Smooth muscle cell (in vitro differentiated cells): ENCODE measurements at regions not wholly inside any gene's neighbourhood (a gene's known extent, or its start where the extent isn't known, plus 50 kb on each side); places are given as distances from the start of the nearest gene placed in this dataset.
A peak's percentile ranks its signal among the peaks of the same experiment; 100 is the strongest.

Source experiments
- DNase-seq: peaks from one replicate; lab custom pipeline; 2025; ENCODE audit not compliant: unreplicated experiment; lab: John Stamatoyannopoulos, UW
- H2AFZ ChIP-seq: fragments of 200-600 bp; sonication (generic); 2 replicates; pipeline ENCODE4 v1.6.0; 2016; ENCODE audit warnings: antibody characterized with exemption, low read depth, mild to moderate bottlenecking
- H3F3A ChIP-seq: fragments of 200-600 bp; sonication (generic); 2 replicates; pipeline ENCODE4 v1.6.0; 2017; ENCODE audit warnings: antibody characterized with exemption, low read depth
- H3K27ac ChIP-seq: fragments of 200-600 bp; sonication (generic); 2 replicates; pipeline ENCODE4 v1.5.1; 2016; ENCODE audit warnings: low read depth, mild to moderate bottlenecking
- H3K27me3 ChIP-seq: fragments of 200-600 bp; sonication (generic); 2 replicates; pipeline ENCODE4 v1.6.1; 2016; ENCODE audit warnings: low read depth, mild to moderate bottlenecking
- H3K36me3 ChIP-seq: fragments of 200-600 bp; sonication (generic); 2 replicates; pipeline ENCODE4 v1.5.1; 2016; ENCODE audit warnings: low read depth
- H3K4me1 ChIP-seq: fragments of 200-600 bp; sonication (generic); 2 replicates; pipeline ENCODE4 v1.5.1; 2016; ENCODE audit warnings: low read depth
- H3K4me2 ChIP-seq: fragments of 200-600 bp; sonication (generic); 2 replicates; pipeline ENCODE4 v1.6.0; 2016; ENCODE audit warnings: mild to moderate bottlenecking
- H3K4me3 ChIP-seq: fragments of 200-600 bp; sonication (generic); 2 replicates; pipeline ENCODE4 v1.5.1; 2016; ENCODE audit warnings: mild to moderate bottlenecking
- H3K79me2 ChIP-seq: fragments of 200-600 bp; sonication (generic); 2 replicates; pipeline ENCODE4 v1.6.0; 2016; ENCODE audit warnings: low read depth, mild to moderate bottlenecking
- H3K9ac ChIP-seq: fragments of 200-600 bp; sonication (generic); 2 replicates; pipeline ENCODE4 v1.6.0; 2016; ENCODE audit warnings: low read depth
- H3K9me3 ChIP-seq: fragments of 200-600 bp; sonication (generic); replicated peaks from 2 replicates; pipeline ENCODE4 v1.5.1; 2016; ENCODE audit warnings: low read depth
- H4K20me1 ChIP-seq: fragments of 200-600 bp; sonication (generic); 2 replicates; pipeline ENCODE4 v1.6.0; 2016; ENCODE audit warnings: low read depth
- WGBS: methylation state at CpG from one replicate; pipeline ENCODE4 v1.1.7; 2016; ENCODE audit warnings: low lambda C conversion rate; 5-methylcytosine and 5-hydroxymethylcytosine counted together
- TF ChIP-seq, protein P1 (sequence below): fragments of 200-600 bp; sonication (generic); IDR thresholded peaks from 2 replicates; pipeline ENCODE4 v1.5.1; 2017; ENCODE audit warnings: borderline replicate concordance, mild to moderate bottlenecking, antibody characterized with exemption; ENCODE audit not compliant: insufficient read depth, poor library complexity, severe bottlenecking

GRCh38 chr3:103052236-103052830 lies 617.5 kb downstream of the ZPLD1 start:
- H3K27me3 ChIP-seq = no peaks in the 10 kb centered on the region
- H2AFZ ChIP-seq = peak overlapping the region; percentile 19
- no peaks in the 10 kb centered on the region for H3K9me3 ChIP-seq
- H3K4me1 ChIP-seq = peaks cover 4% of the 10 kb centered on the region
- no peak for DNase-seq
- no peaks in the 10 kb centered on the region for H3K79me2 ChIP-seq
- H3K4me2 ChIP-seq = peak overlapping the region; percentile 4
- TF ChIP-seq, protein P1, sequence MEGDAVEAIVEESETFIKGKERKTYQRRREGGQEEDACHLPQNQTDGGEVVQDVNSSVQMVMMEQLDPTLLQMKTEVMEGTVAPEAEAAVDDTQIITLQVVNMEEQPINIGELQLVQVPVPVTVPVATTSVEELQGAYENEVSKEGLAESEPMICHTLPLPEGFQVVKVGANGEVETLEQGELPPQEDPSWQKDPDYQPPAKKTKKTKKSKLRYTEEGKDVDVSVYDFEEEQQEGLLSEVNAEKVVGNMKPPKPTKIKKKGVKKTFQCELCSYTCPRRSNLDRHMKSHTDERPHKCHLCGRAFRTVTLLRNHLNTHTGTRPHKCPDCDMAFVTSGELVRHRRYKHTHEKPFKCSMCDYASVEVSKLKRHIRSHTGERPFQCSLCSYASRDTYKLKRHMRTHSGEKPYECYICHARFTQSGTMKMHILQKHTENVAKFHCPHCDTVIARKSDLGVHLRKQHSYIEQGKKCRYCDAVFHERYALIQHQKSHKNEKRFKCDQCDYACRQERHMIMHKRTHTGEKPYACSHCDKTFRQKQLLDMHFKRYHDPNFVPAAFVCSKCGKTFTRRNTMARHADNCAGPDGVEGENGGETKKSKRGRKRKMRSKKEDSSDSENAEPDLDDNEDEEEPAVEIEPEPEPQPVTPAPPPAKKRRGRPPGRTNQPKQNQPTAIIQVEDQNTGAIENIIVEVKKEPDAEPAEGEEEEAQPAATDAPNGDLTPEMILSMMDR = no peak
- H3K9ac ChIP-seq = no peak overlapping the region
- no peak overlapping the region for H3K4me3 ChIP-seq
- H3K27ac ChIP-seq = no peak overlapping the region
- H3K36me3 ChIP-seq = no peaks in the 10 kb centered on the region
- no peaks in the 10 kb centered on the region for H3F3A ChIP-seq
- no peaks in the 10 kb centered on the region for H4K20me1 ChIP-seq
- WGBS = 31% methylated on average over 1 of the region's 1 CpG

GRCh38 chr3:103055021-103055520 lies 620.3 kb downstream of the ZPLD1 start:
- Histone ChIP-seq H3K27me3 (no peaks in the 10 kb centered on the region), H3K4me2 (peak overlapping the region; percentile 25), H3K4me3 (no peak overlapping the region), H3F3A (no peaks in the 10 kb centered on the region), H3K4me1 (no peaks in the 10 kb centered on the region), H3K27ac (peak overlapping the region; percentile 52), H4K20me1 (no peaks in the 10 kb centered on the region), H3K79me2 (no peaks in the 10 kb centered on the region), H3K9ac (no peak overlapping the region), H3K9me3 (no peaks in the 10 kb centered on the region), H3K36me3 (no peaks in the 10 kb centered on the region), H2AFZ (no peak overlapping the region)
- TF ChIP-seq, protein P1 = no peak
- 37% methylated on average over 2 of the region's 2 CpGs for WGBS
- DNase-seq = no peak

DNA sequence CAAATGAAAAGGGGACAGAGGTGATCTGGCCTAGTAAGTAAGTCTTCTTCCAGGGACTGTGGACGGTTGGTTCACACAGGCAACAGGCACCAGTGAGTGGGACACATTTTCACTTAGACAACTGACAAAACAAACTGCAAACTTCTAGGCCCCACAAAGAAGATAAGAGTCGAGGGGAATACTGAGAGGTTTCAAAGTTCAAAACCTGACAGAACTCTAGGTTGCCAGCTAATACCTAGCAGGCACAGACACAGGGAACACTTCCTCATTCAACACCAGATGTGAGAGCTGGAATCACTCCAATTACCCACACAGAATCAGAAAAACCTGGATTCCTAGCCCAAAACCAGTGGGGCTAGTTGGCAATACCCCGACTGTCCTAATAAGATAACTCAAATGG lies 621.7 kb downstream of the ZPLD1 start:
- H3K4me1 ChIP-seq = no peaks in the 10 kb centered on the region
- 71% methylated on average over 3 of the region's 3 CpGs for WGBS

More for the DNA sequence above, 621.7 kb downstream of the ZPLD1 start:
- H3K27ac ChIP-seq = no peak overlapping the region
- H3K4me2 ChIP-seq = no peak overlapping the region
- no peak overlapping the region for H3K9ac ChIP-seq
- H3K79me2 ChIP-seq = no peaks in the 10 kb centered on the region
- no peaks in the 10 kb centered on the region for H4K20me1 ChIP-seq
- no peak overlapping the region for H2AFZ ChIP-seq
- H3F3A ChIP-seq = no peaks in the 10 kb centered on the region
- TF ChIP-seq, protein P1 = no peak
- no peaks in the 10 kb centered on the region for H3K27me3 ChIP-seq
- no peak for DNase-seq
- H3K4me3 ChIP-seq = no peak overlapping the region
- H3K9me3 ChIP-seq = no peaks in the 10 kb centered on the region
- no peaks in the 10 kb centered on the region for H3K36me3 ChIP-seq
